ENCODE measurements at regions not wholly inside any gene's neighbourhood (a gene's known extent, or its start where the extent isn't known, plus 50 kb on each side); places are given as distances from the start of the nearest gene placed in this dataset.

DNA sequence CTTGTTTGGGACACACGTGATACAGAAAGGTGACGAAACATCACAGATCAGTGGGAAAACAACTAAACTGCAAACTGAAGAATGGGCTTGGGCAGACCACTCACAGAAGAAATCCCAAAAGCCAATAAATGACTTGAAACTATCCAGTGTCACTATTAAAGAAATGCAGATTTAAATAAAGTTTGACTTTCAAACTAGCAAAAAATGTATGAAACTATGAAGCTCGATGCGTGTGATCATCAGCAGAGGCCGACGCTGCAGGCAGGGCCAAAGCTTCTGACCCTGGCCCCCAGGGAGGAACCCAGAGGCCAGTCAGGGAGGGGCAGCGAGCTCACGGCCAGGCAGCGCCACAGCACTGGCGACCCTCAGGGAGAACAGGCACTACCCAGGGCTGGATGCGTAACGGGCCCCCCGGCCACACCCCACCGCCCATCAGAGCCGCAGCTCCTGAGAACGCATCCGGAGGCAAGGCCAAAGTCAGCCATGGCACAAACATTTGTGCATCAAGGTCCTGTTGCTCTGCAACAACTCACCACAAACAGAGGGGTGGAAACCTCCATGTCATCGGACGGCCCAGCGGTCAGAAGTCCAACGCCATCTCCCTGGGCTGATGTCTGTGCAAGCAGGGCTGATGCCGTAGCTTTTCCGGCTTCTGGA is 94.1 kb downstream of the YTHDF1 start:
- TF ChIP-seq YY1 (IDR thresholded peaks at IDR 0.05; ENCODE audit: low read depth): no peak
- TF ChIP-seq CEBPB (IDR thresholded peaks at IDR 0.05): no peak
- no peak for TF ChIP-seq ZBTB7A (IDR thresholded peaks at IDR 0.05; ENCODE audit: low read depth)
- TF ChIP-seq RAD21 (IDR thresholded peaks at IDR 0.05; ENCODE audit: low read depth): no peak
- TF ChIP-seq, protein P1, sequence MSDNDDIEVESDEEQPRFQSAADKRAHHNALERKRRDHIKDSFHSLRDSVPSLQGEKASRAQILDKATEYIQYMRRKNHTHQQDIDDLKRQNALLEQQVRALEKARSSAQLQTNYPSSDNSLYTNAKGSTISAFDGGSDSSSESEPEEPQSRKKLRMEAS (IDR thresholded peaks at IDR 0.05): no peak
- TF ChIP-seq, protein P2, sequence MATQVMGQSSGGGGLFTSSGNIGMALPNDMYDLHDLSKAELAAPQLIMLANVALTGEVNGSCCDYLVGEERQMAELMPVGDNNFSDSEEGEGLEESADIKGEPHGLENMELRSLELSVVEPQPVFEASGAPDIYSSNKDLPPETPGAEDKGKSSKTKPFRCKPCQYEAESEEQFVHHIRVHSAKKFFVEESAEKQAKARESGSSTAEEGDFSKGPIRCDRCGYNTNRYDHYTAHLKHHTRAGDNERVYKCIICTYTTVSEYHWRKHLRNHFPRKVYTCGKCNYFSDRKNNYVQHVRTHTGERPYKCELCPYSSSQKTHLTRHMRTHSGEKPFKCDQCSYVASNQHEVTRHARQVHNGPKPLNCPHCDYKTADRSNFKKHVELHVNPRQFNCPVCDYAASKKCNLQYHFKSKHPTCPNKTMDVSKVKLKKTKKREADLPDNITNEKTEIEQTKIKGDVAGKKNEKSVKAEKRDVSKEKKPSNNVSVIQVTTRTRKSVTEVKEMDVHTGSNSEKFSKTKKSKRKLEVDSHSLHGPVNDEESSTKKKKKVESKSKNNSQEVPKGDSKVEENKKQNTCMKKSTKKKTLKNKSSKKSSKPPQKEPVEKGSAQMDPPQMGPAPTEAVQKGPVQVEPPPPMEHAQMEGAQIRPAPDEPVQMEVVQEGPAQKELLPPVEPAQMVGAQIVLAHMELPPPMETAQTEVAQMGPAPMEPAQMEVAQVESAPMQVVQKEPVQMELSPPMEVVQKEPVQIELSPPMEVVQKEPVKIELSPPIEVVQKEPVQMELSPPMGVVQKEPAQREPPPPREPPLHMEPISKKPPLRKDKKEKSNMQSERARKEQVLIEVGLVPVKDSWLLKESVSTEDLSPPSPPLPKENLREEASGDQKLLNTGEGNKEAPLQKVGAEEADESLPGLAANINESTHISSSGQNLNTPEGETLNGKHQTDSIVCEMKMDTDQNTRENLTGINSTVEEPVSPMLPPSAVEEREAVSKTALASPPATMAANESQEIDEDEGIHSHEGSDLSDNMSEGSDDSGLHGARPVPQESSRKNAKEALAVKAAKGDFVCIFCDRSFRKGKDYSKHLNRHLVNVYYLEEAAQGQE (IDR thresholded peaks at IDR 0.05; ENCODE audit: low read depth): no peak
- no peak for TF ChIP-seq TEAD4 (IDR thresholded peaks at IDR 0.05)
- TF ChIP-seq CREB1 (IDR thresholded peaks at IDR 0.05; ENCODE audit: low read depth): no peak
- no peak for TF ChIP-seq FOXM1 (IDR thresholded peaks at IDR 0.05; ENCODE audit: borderline replicate concordance, low read depth)
- no peak for TF ChIP-seq NFIC (IDR thresholded peaks at IDR 0.05)
- TF ChIP-seq, protein P3, sequence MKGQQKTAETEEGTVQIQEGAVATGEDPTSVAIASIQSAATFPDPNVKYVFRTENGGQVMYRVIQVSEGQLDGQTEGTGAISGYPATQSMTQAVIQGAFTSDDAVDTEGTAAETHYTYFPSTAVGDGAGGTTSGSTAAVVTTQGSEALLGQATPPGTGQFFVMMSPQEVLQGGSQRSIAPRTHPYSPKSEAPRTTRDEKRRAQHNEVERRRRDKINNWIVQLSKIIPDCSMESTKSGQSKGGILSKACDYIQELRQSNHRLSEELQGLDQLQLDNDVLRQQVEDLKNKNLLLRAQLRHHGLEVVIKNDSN (IDR thresholded peaks at IDR 0.05): no peak
- no peak for TF ChIP-seq EGR1 (IDR thresholded peaks at IDR 0.05)
- no peak for TF ChIP-seq TAF1 (IDR thresholded peaks at IDR 0.05; ENCODE audit: low read depth)
- no peak for TF ChIP-seq EP300 (IDR thresholded peaks at IDR 0.05; ENCODE audit: borderline replicate concordance)
- no peak for TF ChIP-seq TCF12 (IDR thresholded peaks at IDR 0.05; ENCODE audit: low read depth)

DNA sequence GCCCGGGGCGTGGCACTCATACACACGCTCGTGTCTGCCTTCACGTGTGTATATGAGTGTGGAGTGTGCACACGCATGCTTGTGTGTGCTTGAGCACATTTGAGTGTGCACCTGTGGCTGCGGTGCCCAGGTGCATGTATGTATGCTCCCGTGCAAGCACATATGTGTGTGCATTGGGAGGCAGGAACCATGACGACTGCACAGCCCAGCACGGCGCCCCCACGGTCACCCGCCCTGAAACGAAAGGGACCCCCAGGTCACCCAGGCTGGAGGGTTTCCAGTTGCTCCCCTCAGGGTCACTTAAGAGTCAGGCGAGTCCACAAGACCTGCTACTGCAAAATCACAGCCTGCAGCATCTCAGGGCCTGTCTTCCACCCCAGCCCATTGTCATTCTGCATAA is 94.7 kb downstream of the YTHDF1 start:
- TF ChIP-seq YY1 (IDR thresholded peaks at IDR 0.05; ENCODE audit: low read depth): no peak
- TF ChIP-seq FOXM1 (IDR thresholded peaks at IDR 0.05; ENCODE audit: borderline replicate concordance, low read depth): no peak
- no peak for TF ChIP-seq NFIC (IDR thresholded peaks at IDR 0.05)
- TF ChIP-seq, protein P3 (IDR thresholded peaks at IDR 0.05): no peak
- TF ChIP-seq, protein P1 (IDR thresholded peaks at IDR 0.05): no peak
- TF ChIP-seq RAD21 (IDR thresholded peaks at IDR 0.05; ENCODE audit: low read depth): no peak
- TF ChIP-seq CEBPB (IDR thresholded peaks at IDR 0.05): no peak
- TF ChIP-seq TCF12 (IDR thresholded peaks at IDR 0.05; ENCODE audit: low read depth): no peak
- no peak for TF ChIP-seq CREB1 (IDR thresholded peaks at IDR 0.05; ENCODE audit: low read depth)
- no peak for TF ChIP-seq ZBTB7A (IDR thresholded peaks at IDR 0.05; ENCODE audit: low read depth)
- TF ChIP-seq TAF1 (IDR thresholded peaks at IDR 0.05; ENCODE audit: low read depth): no peak

DNA sequence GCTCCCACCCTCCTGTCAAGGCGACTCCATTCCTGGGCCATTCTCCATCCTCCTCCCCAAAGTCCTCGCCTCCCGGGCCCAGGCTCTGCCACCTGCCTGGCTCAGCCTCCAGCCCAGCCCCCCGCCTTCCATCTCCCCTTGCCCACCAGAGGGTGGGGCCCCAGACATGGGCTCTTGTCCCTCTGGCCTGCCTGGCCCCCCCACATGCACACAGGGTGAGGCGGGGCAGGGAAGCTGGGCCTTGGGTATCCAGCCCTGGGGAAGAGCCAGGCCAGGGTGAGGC is 95.2 kb downstream of the YTHDF1 start:
- TF ChIP-seq EP300 (IDR thresholded peaks at IDR 0.05; ENCODE audit: borderline replicate concordance): no peak
- no peak for TF ChIP-seq EGR1 (IDR thresholded peaks at IDR 0.05)
- no peak for TF ChIP-seq TAF1 (IDR thresholded peaks at IDR 0.05; ENCODE audit: low read depth)
- no peak for TF ChIP-seq ZBTB7A (IDR thresholded peaks at IDR 0.05; ENCODE audit: low read depth)
- TF ChIP-seq, protein P3 (IDR thresholded peaks at IDR 0.05): no peak
- TF ChIP-seq RAD21 (IDR thresholded peaks at IDR 0.05; ENCODE audit: low read depth): no peak
- TF ChIP-seq CEBPB (IDR thresholded peaks at IDR 0.05): no peak
- TF ChIP-seq, protein P1 (IDR thresholded peaks at IDR 0.05): no peak
- TF ChIP-seq, protein P2 (IDR thresholded peaks at IDR 0.05; ENCODE audit: low read depth): no peak
- no peak for TF ChIP-seq TCF12 (IDR thresholded peaks at IDR 0.05; ENCODE audit: low read depth)
- no peak for TF ChIP-seq YY1 (IDR thresholded peaks at IDR 0.05; ENCODE audit: low read depth)
- no peak for TF ChIP-seq CREB1 (IDR thresholded peaks at IDR 0.05; ENCODE audit: low read depth)
- no peak for TF ChIP-seq TEAD4 (IDR thresholded peaks at IDR 0.05)
- TF ChIP-seq NFIC (IDR thresholded peaks at IDR 0.05): no peak
- TF ChIP-seq FOXM1 (IDR thresholded peaks at IDR 0.05; ENCODE audit: borderline replicate concordance, low read depth): no peak

DNA sequence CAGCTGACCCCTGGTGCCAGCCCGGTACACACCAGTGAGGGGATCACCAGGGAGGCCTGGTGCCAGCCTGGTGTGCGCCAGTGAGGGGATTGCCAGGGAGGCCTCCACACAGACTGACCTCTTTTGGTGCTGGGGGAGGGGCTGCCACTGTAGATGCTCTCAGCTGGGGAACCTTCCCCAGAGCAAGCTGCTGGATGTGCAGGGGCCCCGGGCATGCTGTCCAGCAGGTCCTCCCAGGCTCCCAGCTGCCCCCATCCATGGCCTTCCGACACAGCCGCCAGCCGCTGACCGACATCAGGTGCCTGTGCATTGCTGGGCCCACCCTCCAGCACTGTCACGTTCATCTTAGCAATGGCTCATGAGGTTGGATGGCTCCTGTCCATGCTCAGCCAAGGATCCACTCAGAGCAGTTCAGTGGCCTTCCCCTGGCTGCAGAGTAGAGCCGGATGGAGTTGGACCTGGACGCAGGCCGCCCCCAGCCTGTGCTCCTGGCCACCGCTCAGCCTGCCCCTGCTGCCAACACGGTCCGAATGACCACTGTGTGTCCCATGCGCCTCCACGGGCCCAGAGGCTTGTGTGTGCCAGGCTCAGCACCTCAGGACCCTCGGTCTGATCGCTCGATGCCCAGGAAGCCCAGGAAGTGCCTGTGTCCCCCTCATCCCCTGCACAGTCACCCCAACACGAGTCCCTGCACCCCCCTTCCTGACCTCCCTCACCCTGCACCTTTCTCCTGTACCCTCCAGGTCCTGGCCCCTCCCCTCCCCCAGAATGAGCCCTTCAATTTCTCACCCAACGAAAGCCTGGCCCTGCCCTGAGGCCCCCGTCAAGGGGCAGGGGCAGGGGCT is 95.7 kb downstream of the YTHDF1 start:
- TF ChIP-seq NFIC (IDR thresholded peaks at IDR 0.05): no peak
- TF ChIP-seq, protein P1 (IDR thresholded peaks at IDR 0.05): no peak
- no peak for TF ChIP-seq EGR1 (IDR thresholded peaks at IDR 0.05)
- TF ChIP-seq FOXM1 (IDR thresholded peaks at IDR 0.05; ENCODE audit: borderline replicate concordance, low read depth): no peak
- TF ChIP-seq YY1 (IDR thresholded peaks at IDR 0.05; ENCODE audit: low read depth): no peak
- TF ChIP-seq, protein P3 (IDR thresholded peaks at IDR 0.05): no peak
- no peak for TF ChIP-seq TEAD4 (IDR thresholded peaks at IDR 0.05)
- no peak for TF ChIP-seq TAF1 (IDR thresholded peaks at IDR 0.05; ENCODE audit: low read depth)
